ENCODE measurements at regions not wholly inside any gene's neighbourhood (a gene's known extent, or its start where the extent isn't known, plus 50 kb on each side); places are given as distances from the start of the nearest gene placed in this dataset.

DNA sequence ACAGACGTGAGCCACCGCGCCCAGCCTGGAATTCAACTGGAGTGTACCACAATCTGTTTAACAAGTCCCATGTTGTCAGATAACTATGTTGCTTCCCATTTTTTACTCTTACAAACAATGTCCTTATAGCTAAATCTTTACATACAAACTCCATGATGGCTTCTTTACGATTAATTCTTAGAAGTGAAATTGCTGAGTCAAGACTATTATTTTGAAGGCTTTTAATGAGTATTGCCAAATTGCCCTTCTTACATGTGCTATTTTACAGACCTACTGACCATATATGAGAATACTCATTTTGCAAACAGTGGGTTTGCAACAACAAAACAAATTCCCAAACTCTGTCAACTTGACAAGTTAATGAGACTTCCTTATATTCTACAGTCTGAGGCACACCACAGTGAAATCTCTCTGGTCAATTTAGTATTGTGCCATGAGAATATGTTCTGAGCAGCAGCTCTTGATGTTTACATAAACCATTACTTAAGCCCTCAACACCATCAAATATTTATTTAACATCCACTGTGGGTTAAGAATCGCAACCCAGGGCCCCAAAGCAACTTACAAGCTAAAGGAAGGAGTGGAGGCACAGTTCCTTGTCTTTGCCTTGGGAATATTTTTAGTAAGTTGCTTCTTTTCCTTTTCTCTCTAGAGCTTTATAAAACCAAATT, 128.5 kb downstream of the SPRY1 start:
- DNase-seq (ENCODE audit: low spot score) (no peak), ATAC-seq (no peak)
- no peak overlapping the region for H3K27ac Mint-ChIP-seq
- ChIA-PET CTCF (no interaction called here), POLR2A (interaction anchor here (0.6 to 0.7 kb wide), 2 partner anchors 23 to 42 kb away, joined by 4 read pairs; no protein-coding TSS in a partner anchor)
- no peaks in the 10 kb centered on the region for H3K9me3 Mint-ChIP-seq
- H3K4me3 Mint-ChIP-seq: no peak overlapping the region
- TF ChIP-seq FOXK1 (CRISPR knock-in tag; IDR thresholded peaks at IDR 0.05) (no peak), FOXP1 (CRISPR knock-in tag; IDR thresholded peaks at IDR 0.05; ENCODE audit: borderline replicate concordance) (no peak), SMAD3 (CRISPR knock-in tag; IDR thresholded peaks at IDR 0.05; ENCODE audit: borderline replicate concordance) (no peak), MYBL2 (CRISPR knock-in tag; IDR thresholded peaks at IDR 0.05) (no peak), TP53 (CRISPR knock-in tag; IDR thresholded peaks at IDR 0.05) (no peak), IRF2 (CRISPR knock-in tag; IDR thresholded peaks at IDR 0.05; ENCODE audit: borderline replicate concordance, low read depth) (no peak), CBFB (CRISPR knock-in tag; IDR thresholded peaks at IDR 0.05; ENCODE audit: low read depth) (no peak)
- TF ChIP-seq, protein P1, sequence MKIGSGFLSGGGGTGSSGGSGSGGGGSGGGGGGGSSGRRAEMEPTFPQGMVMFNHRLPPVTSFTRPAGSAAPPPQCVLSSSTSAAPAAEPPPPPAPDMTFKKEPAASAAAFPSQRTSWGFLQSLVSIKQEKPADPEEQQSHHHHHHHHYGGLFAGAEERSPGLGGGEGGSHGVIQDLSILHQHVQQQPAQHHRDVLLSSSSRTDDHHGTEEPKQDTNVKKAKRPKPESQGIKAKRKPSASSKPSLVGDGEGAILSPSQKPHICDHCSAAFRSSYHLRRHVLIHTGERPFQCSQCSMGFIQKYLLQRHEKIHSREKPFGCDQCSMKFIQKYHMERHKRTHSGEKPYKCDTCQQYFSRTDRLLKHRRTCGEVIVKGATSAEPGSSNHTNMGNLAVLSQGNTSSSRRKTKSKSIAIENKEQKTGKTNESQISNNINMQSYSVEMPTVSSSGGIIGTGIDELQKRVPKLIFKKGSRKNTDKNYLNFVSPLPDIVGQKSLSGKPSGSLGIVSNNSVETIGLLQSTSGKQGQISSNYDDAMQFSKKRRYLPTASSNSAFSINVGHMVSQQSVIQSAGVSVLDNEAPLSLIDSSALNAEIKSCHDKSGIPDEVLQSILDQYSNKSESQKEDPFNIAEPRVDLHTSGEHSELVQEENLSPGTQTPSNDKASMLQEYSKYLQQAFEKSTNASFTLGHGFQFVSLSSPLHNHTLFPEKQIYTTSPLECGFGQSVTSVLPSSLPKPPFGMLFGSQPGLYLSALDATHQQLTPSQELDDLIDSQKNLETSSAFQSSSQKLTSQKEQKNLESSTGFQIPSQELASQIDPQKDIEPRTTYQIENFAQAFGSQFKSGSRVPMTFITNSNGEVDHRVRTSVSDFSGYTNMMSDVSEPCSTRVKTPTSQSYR (CRISPR knock-in tag; IDR thresholded peaks at IDR 0.05): no peak
- TF ChIP-seq, protein P2, sequence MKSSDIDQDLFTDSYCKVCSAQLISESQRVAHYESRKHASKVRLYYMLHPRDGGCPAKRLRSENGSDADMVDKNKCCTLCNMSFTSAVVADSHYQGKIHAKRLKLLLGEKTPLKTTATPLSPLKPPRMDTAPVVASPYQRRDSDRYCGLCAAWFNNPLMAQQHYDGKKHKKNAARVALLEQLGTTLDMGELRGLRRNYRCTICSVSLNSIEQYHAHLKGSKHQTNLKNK (CRISPR knock-in tag; IDR thresholded peaks at IDR 0.05): no peak
- TF ChIP-seq, protein P3, sequence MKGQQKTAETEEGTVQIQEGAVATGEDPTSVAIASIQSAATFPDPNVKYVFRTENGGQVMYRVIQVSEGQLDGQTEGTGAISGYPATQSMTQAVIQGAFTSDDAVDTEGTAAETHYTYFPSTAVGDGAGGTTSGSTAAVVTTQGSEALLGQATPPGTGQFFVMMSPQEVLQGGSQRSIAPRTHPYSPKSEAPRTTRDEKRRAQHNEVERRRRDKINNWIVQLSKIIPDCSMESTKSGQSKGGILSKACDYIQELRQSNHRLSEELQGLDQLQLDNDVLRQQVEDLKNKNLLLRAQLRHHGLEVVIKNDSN (CRISPR knock-in tag; IDR thresholded peaks at IDR 0.05): no peak
- TF ChIP-seq, protein P4, sequence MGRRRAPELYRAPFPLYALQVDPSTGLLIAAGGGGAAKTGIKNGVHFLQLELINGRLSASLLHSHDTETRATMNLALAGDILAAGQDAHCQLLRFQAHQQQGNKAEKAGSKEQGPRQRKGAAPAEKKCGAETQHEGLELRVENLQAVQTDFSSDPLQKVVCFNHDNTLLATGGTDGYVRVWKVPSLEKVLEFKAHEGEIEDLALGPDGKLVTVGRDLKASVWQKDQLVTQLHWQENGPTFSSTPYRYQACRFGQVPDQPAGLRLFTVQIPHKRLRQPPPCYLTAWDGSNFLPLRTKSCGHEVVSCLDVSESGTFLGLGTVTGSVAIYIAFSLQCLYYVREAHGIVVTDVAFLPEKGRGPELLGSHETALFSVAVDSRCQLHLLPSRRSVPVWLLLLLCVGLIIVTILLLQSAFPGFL (CRISPR knock-in tag; IDR thresholded peaks at IDR 0.05; ENCODE audit: borderline replicate concordance): no peak
- TF ChIP-seq, protein P5, sequence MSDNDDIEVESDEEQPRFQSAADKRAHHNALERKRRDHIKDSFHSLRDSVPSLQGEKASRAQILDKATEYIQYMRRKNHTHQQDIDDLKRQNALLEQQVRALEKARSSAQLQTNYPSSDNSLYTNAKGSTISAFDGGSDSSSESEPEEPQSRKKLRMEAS (CRISPR knock-in tag; IDR thresholded peaks at IDR 0.05): no peak
- TF ChIP-seq, protein P6, sequence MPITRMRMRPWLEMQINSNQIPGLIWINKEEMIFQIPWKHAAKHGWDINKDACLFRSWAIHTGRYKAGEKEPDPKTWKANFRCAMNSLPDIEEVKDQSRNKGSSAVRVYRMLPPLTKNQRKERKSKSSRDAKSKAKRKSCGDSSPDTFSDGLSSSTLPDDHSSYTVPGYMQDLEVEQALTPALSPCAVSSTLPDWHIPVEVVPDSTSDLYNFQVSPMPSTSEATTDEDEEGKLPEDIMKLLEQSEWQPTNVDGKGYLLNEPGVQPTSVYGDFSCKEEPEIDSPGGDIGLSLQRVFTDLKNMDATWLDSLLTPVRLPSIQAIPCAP (CRISPR knock-in tag; IDR thresholded peaks at IDR 0.05): no peak
- H3K4me1 Mint-ChIP-seq: peaks cover 21% of the 10 kb centered on the region
- H3K27me3 Mint-ChIP-seq (ENCODE audit: low read depth): no peaks in the 10 kb centered on the region
- H3K36me3 Mint-ChIP-seq: no peaks in the 10 kb centered on the region

DNA sequence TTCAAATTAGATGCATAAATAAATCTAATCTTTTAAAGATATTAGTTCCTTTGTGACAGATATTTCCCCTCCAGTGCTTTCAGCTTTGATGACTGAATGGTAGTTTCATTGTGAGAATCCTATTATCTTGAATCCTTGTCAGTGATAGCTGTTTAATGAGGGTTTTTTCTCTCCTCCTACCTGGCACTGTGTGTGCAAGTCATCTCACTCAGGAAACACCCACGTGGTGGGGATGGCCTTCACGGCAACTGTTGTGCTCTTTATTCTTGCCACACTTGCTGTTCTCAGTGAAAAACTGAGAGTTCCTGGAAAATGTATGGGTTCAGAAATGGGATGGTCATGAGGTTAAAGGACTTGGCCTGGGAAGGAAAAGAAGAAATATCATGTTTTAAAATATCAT, 129.9 kb downstream of the SPRY1 start:
- POLR2A ChIA-PET: no interaction called here
- Mint-ChIP-seq H3K9me3 (no peaks in the 10 kb centered on the region), H3K36me3 (no peaks in the 10 kb centered on the region), H3K27me3 (ENCODE audit: low read depth) (no peaks in the 10 kb centered on the region), H3K27ac (no peak overlapping the region), H3K4me3 (no peak overlapping the region), H3K4me1 (peaks cover 21% of the 10 kb centered on the region)
- ATAC-seq (no peak), DNase-seq (ENCODE audit: low spot score) (no peak)
- CTCF ChIA-PET: no interaction called here
- TF ChIP-seq SOX15 (CRISPR knock-in tag; IDR thresholded peaks at IDR 0.05) (no peak), KAT7 (CRISPR knock-in tag; IDR thresholded peaks at IDR 0.05; ENCODE audit: borderline replicate concordance) (no peak), ZNF232 (CRISPR knock-in tag; IDR thresholded peaks at IDR 0.05) (no peak), TCF7 (CRISPR knock-in tag; IDR thresholded peaks at IDR 0.05; ENCODE audit: low read depth) (no peak)
- TF ChIP-seq, protein P7, sequence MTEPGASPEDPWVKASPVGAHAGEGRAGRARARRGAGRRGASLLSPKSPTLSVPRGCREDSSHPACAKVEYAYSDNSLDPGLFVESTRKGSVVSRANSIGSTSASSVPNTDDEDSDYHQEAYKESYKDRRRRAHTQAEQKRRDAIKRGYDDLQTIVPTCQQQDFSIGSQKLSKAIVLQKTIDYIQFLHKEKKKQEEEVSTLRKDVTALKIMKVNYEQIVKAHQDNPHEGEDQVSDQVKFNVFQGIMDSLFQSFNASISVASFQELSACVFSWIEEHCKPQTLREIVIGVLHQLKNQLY (CRISPR knock-in tag; IDR thresholded peaks at IDR 0.05): no peak

Data from WTC11 (cell line).